Mucosa of descending colon (tissue), 3 donors: ENCODE measurements at regions not wholly inside any gene's neighbourhood (a gene's known extent, or its start where the extent isn't known, plus 50 kb on each side); places are given as distances from the start of the nearest gene placed in this dataset.

Experiments used
- ATAC-seq: fragments of 200-7000 bp; cut with Tn5 transposase; one replicate; pipeline ENCODE4 v1.9.1; 2020; ENCODE audit warnings: mild to moderate bottlenecking, moderate library complexity
- DNase-seq, 3 donors: peaks; one replicate each; pipeline ENCODE4 v3.0.0-alpha.2; 2020
- H3K36me3 ChIP-seq: fragments of 200-600 bp; one replicate; pipeline ENCODE4 v1.8.0; 2021; ENCODE audit warnings: low read depth, mild to moderate bottlenecking
- H3K4me1 ChIP-seq: fragments of 200-600 bp; one replicate; pipeline ENCODE4 v1.8.0; 2021; ENCODE audit warnings: low read depth, mild to moderate bottlenecking
- H3K4me3 ChIP-seq: fragments of 200-600 bp; one replicate; pipeline ENCODE4 v1.8.0; 2021; ENCODE audit warnings: mild to moderate bottlenecking
- H3K9me3 ChIP-seq: fragments of 200-600 bp; one replicate; pipeline ENCODE4 v1.8.0; 2021; ENCODE audit warnings: mild to moderate bottlenecking
- intact Hi-C, 2 donors: fragments of 100-400 bp; cut with DNase I in 1 of 2; cut with micrococcal nuclease in 1 of 2; formaldehyde crosslinking; loops; one replicate each; pipeline versions ENCODE4 v1.11.0 to v1.11.1; 2022; cut with DNase I, micrococcal nuclease
- TF ChIP-seq, protein P1 (sequence below): fragments of 200-600 bp; IDR thresholded peaks from one replicate; pipeline ENCODE4 v1.8.0; 2022; ENCODE audit warnings: antibody characterized with exemption, mild to moderate bottlenecking
- donor health status: DM: no; HTN: no; CAD: no; lungs with moderate emphysema.
- donor health status: DM: no; HTN: no; CAD: no.
- donor health status: DM: no; HTN: yes; CAD: no.

DNA sequence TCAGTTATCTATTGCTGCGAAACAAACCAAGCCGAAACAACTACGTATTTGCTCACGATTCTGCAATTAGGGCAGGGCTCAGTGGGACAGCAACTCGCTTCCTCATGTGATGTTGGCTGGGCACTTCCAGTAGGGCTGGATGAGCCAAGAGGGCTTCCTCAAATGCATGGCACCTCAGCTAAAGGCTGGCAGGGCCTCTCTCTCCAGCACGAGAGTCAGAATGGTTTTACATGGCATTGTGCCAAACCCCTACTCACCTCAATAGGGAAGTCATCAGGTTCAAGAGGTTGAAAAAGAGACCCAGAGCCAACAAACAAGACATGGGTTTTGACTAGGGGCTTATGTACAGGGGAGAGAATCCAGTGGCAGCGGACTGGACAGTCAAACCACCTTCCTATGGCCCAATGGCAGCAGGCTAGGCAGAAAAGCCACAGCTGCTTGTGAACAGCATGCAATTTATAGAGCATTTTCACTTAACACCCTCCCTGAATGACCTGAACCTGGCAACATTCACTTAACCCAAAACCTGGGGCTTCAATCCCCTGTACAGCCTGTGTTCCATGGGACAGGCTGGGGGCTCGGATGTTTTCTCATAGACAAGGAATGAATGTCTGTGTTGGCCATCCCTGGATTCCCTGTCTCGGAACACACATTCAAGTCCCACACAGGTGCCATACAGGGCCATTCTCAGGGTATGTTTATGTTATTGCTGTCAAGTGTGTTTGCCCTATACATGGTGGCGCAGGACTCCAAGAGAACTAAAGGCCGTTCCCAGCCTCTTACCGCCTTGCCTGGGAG, 154.2 kb upstream of the NAV2 start:
- no peak for ATAC-seq
- intact Hi-C loops = loop anchor here (5.0 to 10.0 kb wide), 4 partner anchors 294 to 486 kb away; no protein-coding TSS in a partner anchor
- no peak for DNase-seq
- H3K36me3 ChIP-seq = no peaks in the 10 kb centered on the region
- peaks cover 13% of the 10 kb centered on the region for H3K4me1 ChIP-seq
- TF ChIP-seq, protein P1, sequence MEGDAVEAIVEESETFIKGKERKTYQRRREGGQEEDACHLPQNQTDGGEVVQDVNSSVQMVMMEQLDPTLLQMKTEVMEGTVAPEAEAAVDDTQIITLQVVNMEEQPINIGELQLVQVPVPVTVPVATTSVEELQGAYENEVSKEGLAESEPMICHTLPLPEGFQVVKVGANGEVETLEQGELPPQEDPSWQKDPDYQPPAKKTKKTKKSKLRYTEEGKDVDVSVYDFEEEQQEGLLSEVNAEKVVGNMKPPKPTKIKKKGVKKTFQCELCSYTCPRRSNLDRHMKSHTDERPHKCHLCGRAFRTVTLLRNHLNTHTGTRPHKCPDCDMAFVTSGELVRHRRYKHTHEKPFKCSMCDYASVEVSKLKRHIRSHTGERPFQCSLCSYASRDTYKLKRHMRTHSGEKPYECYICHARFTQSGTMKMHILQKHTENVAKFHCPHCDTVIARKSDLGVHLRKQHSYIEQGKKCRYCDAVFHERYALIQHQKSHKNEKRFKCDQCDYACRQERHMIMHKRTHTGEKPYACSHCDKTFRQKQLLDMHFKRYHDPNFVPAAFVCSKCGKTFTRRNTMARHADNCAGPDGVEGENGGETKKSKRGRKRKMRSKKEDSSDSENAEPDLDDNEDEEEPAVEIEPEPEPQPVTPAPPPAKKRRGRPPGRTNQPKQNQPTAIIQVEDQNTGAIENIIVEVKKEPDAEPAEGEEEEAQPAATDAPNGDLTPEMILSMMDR = no peak
- H3K9me3 ChIP-seq = no peaks in the 10 kb centered on the region
- H3K4me3 ChIP-seq = no peak overlapping the region

DNA sequence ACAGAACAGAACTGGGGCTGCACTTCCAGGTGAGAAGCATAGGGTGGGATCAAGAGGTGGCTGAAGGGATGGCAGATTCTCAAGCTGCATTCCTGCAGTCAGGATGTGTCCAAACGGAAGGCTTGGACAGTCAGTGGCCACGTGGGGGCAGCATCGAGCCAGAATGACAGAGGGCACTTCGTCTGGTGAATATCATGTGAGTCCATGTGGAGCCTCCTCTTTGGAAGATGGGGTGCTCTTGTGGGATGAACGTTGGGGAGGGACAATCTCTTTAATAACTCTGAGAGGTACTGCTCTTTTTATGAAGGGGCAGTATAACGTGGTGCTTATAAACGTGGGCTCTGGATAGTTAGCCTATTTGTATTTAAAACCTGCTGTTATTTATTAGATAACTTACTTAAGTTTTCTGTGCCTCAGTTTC, 154.9 kb upstream of the NAV2 start:
- peak; percentile 79 to 89 (median 85) for DNase-seq
- intact Hi-C loops = loop anchor here (5.0 to 10.0 kb wide), 4 partner anchors 293 to 485 kb away; no protein-coding TSS in a partner anchor
- peaks cover 13% of the 10 kb centered on the region for H3K4me1 ChIP-seq

DNA sequence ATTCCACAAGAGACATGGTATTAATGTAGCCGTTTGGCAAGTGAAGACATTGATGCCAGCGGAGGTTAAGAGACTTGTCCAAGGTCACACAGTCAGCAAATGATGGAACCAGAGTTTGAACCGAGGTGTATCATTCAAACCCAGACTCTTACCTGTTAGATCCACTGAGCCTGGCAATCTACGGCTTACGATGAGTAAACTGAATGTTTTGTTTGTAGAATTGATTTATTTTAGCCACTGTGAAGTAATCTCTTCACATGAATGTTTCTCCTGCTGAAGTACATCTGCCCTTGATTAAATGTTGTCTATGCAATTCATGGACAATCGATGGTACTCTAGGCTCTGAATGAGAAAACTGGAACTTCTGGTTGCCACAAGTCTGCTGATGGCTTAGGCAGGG, 155.5 kb upstream of the NAV2 start:
- peaks cover 13% of the 10 kb centered on the region for H3K4me1 ChIP-seq
- intact Hi-C loops = loop anchor here (5.0 to 10.0 kb wide), 4 partner anchors 292 to 485 kb away; no protein-coding TSS in a partner anchor
- ATAC-seq = no peak
- DNase-seq = no peak
- TF ChIP-seq, protein P1 = no peak
- no peaks in the 10 kb centered on the region for H3K9me3 ChIP-seq
- H3K36me3 ChIP-seq = no peaks in the 10 kb centered on the region
- H3K4me3 ChIP-seq = no peak overlapping the region

More for the DNA sequence above, 154.9 kb upstream of the NAV2 start:
- Histone ChIP-seq H3K36me3 (no peaks in the 10 kb centered on the region), H3K9me3 (no peaks in the 10 kb centered on the region), H3K4me3 (no peak overlapping the region)
- TF ChIP-seq, protein P1 = peak; percentile 55
- ATAC-seq = peak; percentile 71

DNA sequence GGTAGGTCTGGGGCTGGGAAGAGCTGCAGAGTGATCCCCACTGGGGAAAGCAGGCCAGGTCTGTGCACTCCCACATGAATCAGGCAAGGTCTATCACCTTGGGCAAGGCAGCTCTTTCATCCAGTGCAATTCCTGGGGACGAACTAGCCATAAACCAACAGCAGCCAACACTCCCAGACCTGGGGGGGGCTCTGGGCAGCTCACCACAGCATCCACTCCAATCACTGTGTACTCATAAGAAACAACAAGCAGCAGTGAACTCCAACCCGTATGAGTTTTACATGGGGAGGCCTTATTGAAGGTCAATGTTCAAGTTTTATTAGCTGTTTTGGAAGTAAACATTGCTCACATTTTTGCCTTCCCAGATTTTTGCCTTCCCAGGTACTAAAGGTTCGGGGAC, 157.4 kb upstream of the NAV2 start:
- DNase-seq (peak; percentile 57 to 78 (median 70)), ATAC-seq (peak; percentile 85)
- no peaks in the 10 kb centered on the region for H3K9me3 ChIP-seq
- intact Hi-C loops = loop anchor here (5.0 to 10.0 kb wide), 4 partner anchors 290 to 483 kb away; no protein-coding TSS in a partner anchor
- TF ChIP-seq, protein P1 = no peak
- no peak overlapping the region for H3K4me3 ChIP-seq
- peaks cover 13% of the 10 kb centered on the region for H3K4me1 ChIP-seq
- H3K36me3 ChIP-seq = no peaks in the 10 kb centered on the region

DNA sequence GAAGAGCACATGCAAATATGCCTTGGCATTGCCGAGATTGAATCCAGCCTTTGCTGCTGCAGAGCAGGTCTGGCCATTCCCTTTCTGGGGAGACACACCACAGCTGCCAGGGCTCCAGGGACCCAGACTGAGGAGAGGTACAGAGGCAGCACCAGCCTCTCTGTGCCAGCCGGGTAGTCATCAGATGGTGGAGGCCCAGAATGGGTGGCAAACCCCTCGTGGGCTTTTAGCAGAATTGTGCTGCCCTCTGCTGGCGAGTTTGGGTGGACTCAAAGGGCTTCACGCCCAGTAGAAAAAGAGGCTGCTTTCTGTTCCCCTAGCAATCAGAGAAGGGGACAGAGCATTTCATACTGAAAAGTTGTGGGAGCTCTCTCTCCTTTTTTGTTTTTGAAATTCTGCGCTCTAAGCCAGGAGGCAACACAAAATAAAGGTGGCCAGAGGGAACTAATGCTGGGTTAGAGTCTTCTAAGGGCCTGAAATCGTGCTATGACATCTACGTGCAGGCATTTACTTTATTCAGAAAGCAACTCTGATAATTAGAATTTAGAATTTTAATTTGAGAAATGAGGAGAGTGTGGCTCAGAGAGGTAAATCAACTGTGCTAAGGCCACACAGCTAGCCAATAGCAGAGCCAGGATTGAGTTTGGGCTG, 158.8 kb upstream of the NAV2 start:
- Histone ChIP-seq H3K9me3 (no peaks in the 10 kb centered on the region), H3K4me1 (peaks cover 13% of the 10 kb centered on the region), H3K36me3 (no peaks in the 10 kb centered on the region), H3K4me3 (no peak overlapping the region)
- TF ChIP-seq, protein P1 = peak; percentile 68
- intact Hi-C loops = loop anchor here (5.0 to 10.0 kb wide), 3 partner anchors 242 to 479 kb away; no protein-coding TSS in a partner anchor
- ATAC-seq (peak; percentile 70), DNase-seq (peak; percentile 69 to 91 (median 86))
